CD14-positive monocyte (primary cell): ENCODE measurements at regions not wholly inside any gene's neighbourhood (a gene's known extent, or its start where the extent isn't known, plus 50 kb on each side); places are given as distances from the start of the nearest gene placed in this dataset.
"Not testable (repeated sequence)": the region's sequence is repeated elsewhere in the genome, so short reads cannot be mapped to it uniquely, and the experiment has no call there.

ENCODE experiments used
- DNase-seq, 3 donors: peaks; one replicate each; pipeline ENCODE4 v3.0.0-alpha.2; 2011 to 2022
- H2AFZ ChIP-seq: 2 replicates; pipeline ENCODE4 v1.6.0; 2012; ENCODE audit warnings: mild to moderate bottlenecking, low read depth, low read length, inconsistent platforms; ENCODE audit not compliant: insufficient read depth, poor library complexity, severe bottlenecking
- H3K27ac ChIP-seq, 2 donors: 1 replicate in 1 of 2; 2 replicates in 1 of 2; pipeline ENCODE4 v1.5.1; 2012 to 2013; ENCODE audit warnings: low read length in 2 of 2, control low read depth in 1 of 2, inconsistent platforms in 1 of 2, low read depth in 1 of 2, mild to moderate bottlenecking in 1 of 2
- H3K27me3 ChIP-seq, 2 donors: one replicate each; pipeline versions ENCODE4 v1.6.0 to v1.6.1; 2011 to 2013; ENCODE audit warnings: low read length in 2 of 2; ENCODE audit not compliant: control insufficient read depth in 2 of 2, insufficient read depth in 2 of 2
- H3K36me3 ChIP-seq, 2 donors: replicated peaks in 1 of 2; 1 replicate in 1 of 2; 2 replicates in 1 of 2; pipeline versions ENCODE4 v1.5.1 to v1.6.1; 2012 to 2013; ENCODE audit warnings: low read length in 2 of 2, control low read depth in 1 of 2, inconsistent platforms in 1 of 2, mild to moderate bottlenecking in 1 of 2; ENCODE audit not compliant: insufficient read depth in 2 of 2, control insufficient read depth in 1 of 2
- H3K4me1 ChIP-seq, 2 donors: 1 replicate in 1 of 2; 2 replicates in 1 of 2; pipeline versions ENCODE4 v1.5.1 to v1.6.1; 2012 to 2013; ENCODE audit warnings: low read length in 2 of 2, control low read depth in 1 of 2, inconsistent platforms in 1 of 2, mild to moderate bottlenecking in 1 of 2, moderate library complexity in 1 of 2; ENCODE audit not compliant: insufficient read depth in 2 of 2, control insufficient read depth in 1 of 2
- H3K4me2 ChIP-seq: replicated peaks from 2 replicates; pipeline ENCODE3; 2012; ENCODE audit warnings: low read length, moderate library complexity, mild to moderate bottlenecking; ENCODE audit not compliant: poor library complexity, severe bottlenecking; ENCODE audit errors: extremely low read depth
- H3K4me3 ChIP-seq, 3 experiments: fragments of 200-600 bp in 1 of 3; sonication (generic) in 1 of 3; replicated peaks in 1 of 3; 1 replicate in 2 of 3; 2 replicates in 1 of 3; pipeline ENCODE4 v1.5.1; 2011 to 2013; ENCODE audit warnings: low read length in 3 of 3, mild to moderate bottlenecking in 3 of 3, control low read depth in 2 of 3, low read depth in 2 of 3, inconsistent platforms in 1 of 3, moderate library complexity in 1 of 3
- H3K79me2 ChIP-seq: 2 replicates; pipeline ENCODE4 v1.6.0; 2012; ENCODE audit warnings: mild to moderate bottlenecking, control low read depth, inconsistent platforms, low read length, moderate library complexity; ENCODE audit not compliant: insufficient read depth
- H3K9ac ChIP-seq: 2 replicates; pipeline ENCODE4 v1.6.0; 2017; ENCODE audit warnings: low read length, mild to moderate bottlenecking; ENCODE audit not compliant: insufficient read depth, poor library complexity, severe bottlenecking
- H3K9me3 ChIP-seq, 2 donors: replicated peaks in 1 of 2; 1 replicate in 1 of 2; 2 replicates in 1 of 2; pipeline versions ENCODE4 v1.5.1 to v1.6.1; 2012 to 2013; ENCODE audit warnings: low read length in 2 of 2, control low read depth in 1 of 2; ENCODE audit not compliant: control insufficient read depth in 1 of 2, insufficient read depth in 1 of 2
- H4K20me1 ChIP-seq: 2 replicates; pipeline ENCODE4 v1.6.0; 2012; ENCODE audit warnings: mild to moderate bottlenecking, low read length, control low read depth, moderate library complexity; ENCODE audit not compliant: insufficient read depth
- H3K27ac Mint-ChIP-seq, 7 donors: one replicate each; pipeline ENCODE4 v1.8.0; 2020; ENCODE audit warnings: mild to moderate bottlenecking in 7 of 7, mixed read lengths in 7 of 7, moderate library complexity in 6 of 7, inconsistent platforms in 2 of 7
- H3K27me3 Mint-ChIP-seq, 3 donors: one replicate each; pipeline ENCODE4 v1.8.0; 2021 to 2022; ENCODE audit warnings: low read depth in 3 of 3, mild to moderate bottlenecking in 3 of 3, mixed read lengths in 3 of 3, moderate library complexity in 3 of 3, inconsistent platforms in 1 of 3
- H3K36me3 Mint-ChIP-seq, 2 donors: one replicate each; pipeline ENCODE4 v1.8.0; 2020; ENCODE audit warnings: mixed read lengths in 2 of 2, inconsistent platforms in 1 of 2, mild to moderate bottlenecking in 1 of 2
- H3K4me1 Mint-ChIP-seq: one replicate; pipeline ENCODE4 v1.8.0; 2020; ENCODE audit warnings: mild to moderate bottlenecking, mixed read lengths
- H3K4me3 Mint-ChIP-seq, 2 donors: one replicate each; pipeline ENCODE4 v1.8.0; 2020; ENCODE audit warnings: mild to moderate bottlenecking in 2 of 2, mixed read lengths in 2 of 2, moderate library complexity in 1 of 2
- H3K9me3 Mint-ChIP-seq, 7 donors: one replicate each; pipeline ENCODE4 v1.8.0; 2020 to 2022; ENCODE audit warnings: mixed read lengths in 7 of 7, mild to moderate bottlenecking in 6 of 7, moderate library complexity in 6 of 7, inconsistent platforms in 2 of 7
- CTCF ChIP-seq: fragments of 200-600 bp; IDR thresholded peaks from one replicate; pipeline ENCODE4 v1.8.0; 2022; ENCODE audit warnings: antibody characterized with exemption, mild to moderate bottlenecking
- WGBS: methylation state at CpG from one replicate; pipeline ENCODE4 v1.1.5; 2013; ENCODE audit warnings: missing lambda C conversion rate; ENCODE audit not compliant: insufficient coverage; 5-methylcytosine and 5-hydroxymethylcytosine counted together
- intact Hi-C, 2 donors: fragments of 100-400 bp; cut with micrococcal nuclease; formaldehyde crosslinking; loops; one replicate each; pipeline versions ENCODE4 v1.15.0 to v1.15.1; 2023

GRCh38 chr1:172845865-172846264 lies 187.0 kb downstream of the FASLG start:
- H3K9ac ChIP-seq, result no peak overlapping the region
- Mint-ChIP-seq H3K4me3 (no peak overlapping the region), H3K27me3 (peaks cover 0 to 1% (median 0%) of the 10 kb centered on the region in 3 donors), H3K36me3 (no peaks in the 10 kb centered on the region), H3K4me1 (no peaks in the 10 kb centered on the region), H3K27ac (no peak overlapping the region), H3K9me3 (peaks cover 0 to 3% (median 0%) of the 10 kb centered on the region in 7 donors)
- no CpG with 5 or more reads among the region's 2 CpGs for WGBS
- H2AFZ ChIP-seq, result no peak overlapping the region
- DNase-seq, result no peak
- no peaks in the 10 kb centered on the region for H3K79me2 ChIP-seq
- no peaks in the 10 kb centered on the region for H3K36me3 ChIP-seq
- H3K9me3 ChIP-seq, result no peaks in the 10 kb centered on the region
- H3K4me3 ChIP-seq, result no peak overlapping the region
- no peaks in the 10 kb centered on the region for H4K20me1 ChIP-seq
- no peaks in the 10 kb centered on the region for H3K27me3 ChIP-seq
- no peak for TF ChIP-seq CTCF
- H3K4me1 ChIP-seq, result no peaks in the 10 kb centered on the region
- H3K4me2 ChIP-seq, result no peak overlapping the region
- H3K27ac ChIP-seq, result no peak overlapping the region
- intact Hi-C loops, result no loop called here

GRCh38 chr1:172847814-172848213 lies 188.9 kb downstream of the FASLG start:
- H3K9me3 Mint-ChIP-seq, H3K9me3 ChIP-seq, H3K4me1 ChIP-seq, H2AFZ ChIP-seq, H3K79me2 ChIP-seq, H3K36me3 ChIP-seq, DNase-seq, intact Hi-C loops, H3K36me3 Mint-ChIP-seq, H3K4me3 Mint-ChIP-seq, H4K20me1 ChIP-seq, H3K27me3 ChIP-seq, H3K27me3 Mint-ChIP-seq, H3K27ac ChIP-seq, H3K4me1 Mint-ChIP-seq, H3K9ac ChIP-seq, H3K27ac Mint-ChIP-seq, H3K4me3 ChIP-seq, H3K4me2 ChIP-seq: not testable (repeated sequence)
